ENCODE measurements at regions not wholly inside any gene's neighbourhood (a gene's known extent, or its start where the extent isn't known, plus 50 kb on each side); places are given as distances from the start of the nearest gene placed in this dataset.

DNA sequence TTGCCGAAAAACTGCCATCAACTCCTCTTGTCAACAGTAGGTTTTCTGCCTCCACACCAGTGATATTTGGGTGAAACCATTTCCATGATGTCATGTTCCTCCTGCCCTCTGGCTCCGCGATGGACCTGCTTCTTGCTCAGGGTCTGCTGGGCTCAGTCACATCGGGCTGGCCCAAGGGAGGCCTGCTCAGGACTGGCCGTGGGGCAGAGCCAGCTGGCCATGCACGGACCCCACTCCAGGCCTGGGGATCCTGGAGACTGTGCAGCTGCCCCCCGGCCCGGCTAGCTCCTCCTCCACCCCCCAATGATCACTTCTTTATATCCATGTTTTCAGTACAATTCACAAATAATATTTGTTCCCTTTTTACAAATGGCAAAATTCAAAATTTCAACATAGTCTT lies 270.3 kb upstream of the CCDC54 start:
- FAIRE-seq (no peak), DNase-seq (ENCODE audit: extremely low spot score, insufficient read length, low read depth) (no peak)

DNA sequence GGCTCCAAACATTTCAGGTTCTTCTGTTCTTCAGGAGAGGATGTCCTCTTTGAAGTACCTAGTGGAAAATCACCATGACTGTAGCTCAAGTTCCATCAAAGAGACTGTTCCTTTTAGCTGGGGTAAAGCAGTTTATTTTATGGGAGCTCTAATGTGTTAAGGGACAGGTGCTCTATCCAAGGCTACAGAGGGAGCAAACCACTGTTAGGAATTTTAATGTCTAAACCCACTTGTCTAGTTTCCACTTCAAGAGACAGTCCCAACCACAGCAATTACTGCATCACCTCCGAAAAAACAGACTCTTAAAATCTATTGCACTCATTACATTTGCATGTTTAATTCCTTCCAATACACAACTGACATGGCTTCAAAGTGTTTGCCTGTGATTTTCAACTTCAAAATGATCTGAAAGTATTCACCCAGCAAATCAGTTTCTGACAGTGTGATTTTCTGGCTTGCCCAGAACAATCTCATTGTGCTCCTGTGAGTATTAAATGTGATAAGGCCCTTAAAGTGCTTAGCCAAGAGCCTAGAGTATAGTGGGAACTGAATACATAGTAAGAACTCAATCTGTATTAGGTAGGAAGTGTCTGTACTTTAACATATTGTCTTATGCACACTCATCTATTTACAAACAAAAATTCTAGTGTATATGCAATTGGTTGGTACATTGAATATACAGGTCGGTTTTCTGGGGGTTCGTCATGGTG lies 266.5 kb upstream of the CCDC54 start:
- FAIRE-seq = no peak
- DNase-seq (ENCODE audit: extremely low spot score, insufficient read length, low read depth) = no peak

DNA sequence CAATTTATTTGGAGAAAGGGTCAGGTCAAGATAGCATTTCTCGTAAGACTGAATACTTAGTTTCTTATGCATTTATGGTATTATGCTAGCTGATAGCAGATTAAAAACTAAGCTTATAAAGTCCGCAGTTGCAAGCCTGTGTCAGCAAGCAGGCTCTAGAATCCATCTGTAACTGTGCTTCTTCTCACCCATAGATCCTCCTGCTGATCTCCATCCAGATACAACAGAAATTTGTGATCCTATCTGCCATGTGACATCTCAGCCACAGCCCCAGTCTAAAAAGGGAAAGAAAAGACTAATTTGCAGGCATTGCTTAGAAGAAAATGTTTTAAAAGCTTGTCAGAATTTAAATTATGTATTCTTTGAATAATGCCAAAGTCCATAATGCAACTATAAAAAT lies 265.4 kb upstream of the CCDC54 start:
- FAIRE-seq (no peak), DNase-seq (ENCODE audit: extremely low spot score, insufficient read length, low read depth) (no peak)

DNA sequence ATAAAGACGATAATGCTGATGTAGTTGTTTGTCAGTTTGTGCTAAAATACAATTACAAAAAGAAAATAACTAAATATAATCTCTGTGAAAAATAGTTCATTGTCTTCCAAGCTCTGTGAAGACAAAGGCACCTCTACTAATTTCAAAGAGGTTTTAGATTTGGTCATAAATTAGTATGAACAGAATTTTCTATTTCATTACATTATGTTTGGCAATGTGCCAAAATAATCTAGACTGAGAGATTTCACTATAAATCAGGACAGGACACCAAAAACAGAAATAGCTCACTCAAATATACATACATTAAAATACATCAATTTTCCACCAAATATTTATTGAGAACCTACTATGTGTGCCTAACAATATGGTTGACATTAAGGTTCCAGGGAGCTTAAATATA lies 264.9 kb upstream of the CCDC54 start:
- no peak for FAIRE-seq
- no peak for DNase-seq (ENCODE audit: extremely low spot score, insufficient read length, low read depth)

DNA sequence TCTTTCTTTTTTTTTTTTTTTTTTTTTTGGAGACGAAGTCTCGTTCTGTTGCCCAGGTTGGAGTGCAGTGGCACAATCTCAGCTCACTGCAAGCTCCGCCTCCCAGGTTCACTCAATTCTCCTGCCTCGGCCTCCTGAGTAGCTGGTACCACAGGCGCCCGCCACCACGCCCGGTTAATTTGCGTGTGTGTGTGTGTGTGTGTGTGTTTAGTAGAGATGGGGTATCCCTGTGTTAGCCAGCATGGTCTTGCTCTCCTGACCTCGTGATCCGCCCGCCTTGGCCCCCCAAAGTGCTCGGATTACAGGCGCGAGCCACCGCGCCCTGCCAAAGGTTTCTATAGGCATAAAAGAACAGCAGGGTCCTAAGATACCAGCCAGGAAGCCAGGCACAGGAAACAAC lies 261.0 kb upstream of the CCDC54 start:
- no peak for FAIRE-seq
- DNase-seq (ENCODE audit: extremely low spot score, insufficient read length, low read depth) = no peak

DNA sequence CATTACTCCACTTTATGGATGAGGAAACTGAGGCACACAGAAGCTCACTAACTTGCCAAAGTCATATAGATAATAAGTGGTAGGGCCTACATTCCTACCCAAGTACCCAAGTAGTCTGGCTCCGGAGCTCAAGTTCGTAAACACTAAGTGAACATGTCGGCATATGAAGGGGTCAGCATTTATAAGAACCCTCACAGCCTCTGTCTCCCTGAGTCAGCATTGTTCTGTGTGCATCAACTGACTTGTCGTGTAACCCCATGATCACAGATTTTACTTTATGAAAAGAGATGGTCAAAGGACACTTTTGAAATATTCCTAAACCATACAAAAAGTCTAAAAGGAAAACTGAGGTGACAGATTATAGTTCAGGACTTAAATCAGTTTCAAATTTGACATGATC lies 260.1 kb upstream of the CCDC54 start:
- no peak for FAIRE-seq
- no peak for DNase-seq (ENCODE audit: extremely low spot score, insufficient read length, low read depth)

DNA sequence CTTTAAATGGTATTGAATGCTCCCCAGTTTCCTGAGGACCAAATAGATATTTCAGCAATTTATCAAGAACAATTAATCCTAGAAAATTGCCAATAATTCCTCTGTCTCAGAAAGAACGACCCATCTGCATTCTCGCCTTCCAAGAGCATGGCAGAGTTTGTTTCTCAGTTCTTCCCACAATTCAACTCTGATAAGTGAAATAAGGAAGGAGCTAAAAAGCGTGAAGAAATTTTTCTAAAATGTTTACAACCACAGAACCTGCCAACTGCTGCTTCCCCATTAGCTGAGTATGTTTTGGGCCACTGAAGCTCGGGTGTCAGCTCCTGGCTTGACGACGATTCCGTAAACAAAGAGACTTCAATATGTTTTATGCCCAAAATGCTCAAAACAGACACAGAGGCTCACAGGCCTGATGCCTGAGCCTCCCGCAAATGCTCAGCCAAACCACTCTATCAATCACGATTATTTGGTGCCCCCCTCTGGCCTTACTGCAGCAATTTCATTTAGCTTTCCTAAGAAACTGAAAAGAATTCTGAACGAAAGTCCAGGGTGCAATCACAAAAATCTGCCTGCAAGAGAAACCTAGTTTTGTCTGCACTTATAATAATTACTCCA lies 259.2 kb upstream of the CCDC54 start:
- FAIRE-seq = peak; percentile 41
- no peak for DNase-seq (ENCODE audit: extremely low spot score, insufficient read length, low read depth)

DNA sequence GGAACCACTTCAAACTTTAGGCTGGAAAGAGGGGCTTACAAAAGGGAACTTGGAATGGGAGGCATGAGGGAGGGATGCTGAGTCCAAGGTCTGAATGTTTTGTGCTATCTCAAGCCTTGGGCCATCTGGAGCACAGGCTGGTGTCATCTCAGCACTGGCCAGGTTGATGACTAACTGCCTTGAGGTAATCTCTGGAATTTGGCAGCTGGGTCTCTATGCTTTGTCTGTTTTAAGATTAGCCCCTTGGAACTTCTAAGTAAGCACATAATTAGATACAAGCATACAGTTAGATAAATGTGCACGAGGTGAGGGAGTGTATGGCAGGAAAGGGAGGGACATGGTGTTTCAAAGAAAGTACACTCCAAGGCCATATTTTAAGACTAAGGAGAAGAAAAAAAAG lies 252.4 kb upstream of the CCDC54 start:
- FAIRE-seq (no peak), DNase-seq (ENCODE audit: extremely low spot score, insufficient read length, low read depth) (no peak)

DNA sequence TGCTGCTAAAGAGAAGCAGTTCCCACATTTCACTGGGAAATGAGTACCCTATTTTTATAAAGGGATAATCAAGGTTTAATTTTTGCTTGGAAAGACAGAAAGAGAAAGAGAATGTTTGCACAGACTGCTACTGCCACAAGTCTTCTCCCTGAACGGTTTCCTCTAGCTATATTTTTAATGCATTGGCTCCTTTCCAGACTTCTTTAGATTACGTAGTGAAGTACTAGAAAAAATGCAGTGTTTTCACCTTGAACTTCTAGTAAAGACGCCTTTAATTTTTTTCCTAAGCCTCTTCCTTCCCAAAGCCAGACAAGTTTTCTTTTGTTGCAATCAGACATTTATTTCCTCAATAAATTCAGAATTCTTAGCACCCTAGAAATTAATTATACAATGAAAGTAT lies 248.3 kb upstream of the CCDC54 start:
- no peak for FAIRE-seq
- DNase-seq (ENCODE audit: extremely low spot score, insufficient read length, low read depth) = no peak

DNA sequence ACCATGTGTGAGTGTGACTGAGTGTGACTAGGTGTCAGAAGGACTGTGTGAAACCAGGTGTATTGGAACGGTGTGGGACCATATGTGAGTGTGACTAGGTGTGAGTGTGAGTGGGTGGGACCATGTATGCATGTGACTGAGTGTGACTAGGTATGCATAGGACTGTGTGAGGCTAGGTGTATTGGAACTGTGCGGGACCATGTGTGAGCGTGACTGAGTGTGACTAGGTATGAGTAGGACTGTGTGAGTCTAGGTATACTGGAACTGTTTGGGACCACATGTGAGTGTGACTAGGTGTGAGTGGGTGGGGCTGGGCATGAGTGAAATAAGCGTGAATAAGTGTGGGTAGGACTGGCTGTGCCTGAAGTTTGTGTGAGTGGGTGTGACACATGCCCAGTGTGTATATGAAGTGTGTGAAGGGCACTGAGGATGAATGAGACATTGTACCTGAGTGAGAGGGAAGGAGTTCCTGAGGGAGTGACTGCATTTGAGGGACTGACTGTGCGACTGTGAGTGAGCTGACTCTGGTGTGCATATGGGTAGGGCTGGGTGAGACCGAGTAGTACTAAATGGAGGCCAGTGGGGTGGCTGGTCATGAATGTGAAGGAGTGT lies 247.0 kb upstream of the CCDC54 start:
- FAIRE-seq = no peak
- no peak for DNase-seq (ENCODE audit: extremely low spot score, insufficient read length, low read depth)

DNA sequence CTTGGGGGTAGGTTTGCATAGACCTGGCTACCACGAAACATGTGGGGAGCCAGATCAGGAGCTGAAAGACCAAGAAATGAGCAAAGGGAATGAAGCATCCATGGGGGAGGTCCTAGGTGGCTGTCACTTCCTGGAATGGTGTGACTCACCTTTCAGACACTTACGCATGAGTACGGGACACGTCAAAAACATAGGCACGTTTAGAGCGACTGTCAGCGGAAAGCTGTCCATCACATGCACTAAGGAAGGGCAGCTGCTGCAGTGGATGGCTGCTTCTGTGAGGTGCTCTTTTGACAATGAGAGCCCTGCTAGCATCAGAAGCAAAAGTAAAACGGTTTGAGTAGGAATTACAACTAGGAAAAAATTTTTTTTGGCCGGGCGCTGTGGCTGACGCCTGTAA lies 244.6 kb upstream of the CCDC54 start:
- DNase-seq (ENCODE audit: extremely low spot score, insufficient read length, low read depth) (no peak), FAIRE-seq (no peak)

DNA sequence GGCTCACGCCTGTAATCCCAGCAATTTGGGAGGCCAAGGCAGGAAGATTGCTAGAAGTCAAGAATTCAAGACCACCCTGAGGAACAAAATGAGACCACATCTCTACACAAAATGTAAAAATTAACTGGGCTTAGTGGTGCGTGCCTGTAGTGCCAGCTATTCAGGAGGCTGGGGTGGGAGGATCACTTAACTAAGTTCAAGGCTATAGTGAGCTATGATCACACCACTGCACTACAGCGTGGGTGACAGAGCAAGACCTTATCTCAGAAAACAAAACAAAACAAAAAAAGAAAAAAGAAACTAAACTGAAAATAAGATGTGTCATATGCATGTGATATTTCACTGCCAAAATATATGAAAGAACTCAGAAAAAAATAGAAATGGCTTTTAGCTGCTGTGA lies 243.3 kb upstream of the CCDC54 start:
- FAIRE-seq (no peak), DNase-seq (ENCODE audit: extremely low spot score, insufficient read length, low read depth) (no peak)

DNA sequence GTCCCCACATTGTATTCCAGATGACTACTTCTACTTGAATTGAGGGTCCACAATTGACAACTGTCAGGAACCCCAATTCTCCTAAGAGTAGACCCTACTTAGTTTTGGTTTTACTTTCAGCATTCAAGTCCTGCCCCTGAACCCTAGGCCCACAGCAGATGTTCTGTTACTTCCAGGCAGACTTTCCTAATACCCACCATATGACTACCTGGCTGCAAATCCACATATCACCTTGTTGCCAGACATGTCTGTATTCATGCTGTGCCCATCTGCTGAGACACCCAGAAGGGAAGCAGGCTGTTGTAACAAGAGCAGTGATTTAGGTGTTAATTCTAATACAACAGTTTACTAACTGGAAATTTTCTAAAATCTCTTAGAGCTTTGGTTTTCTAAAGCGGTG lies 235.1 kb upstream of the CCDC54 start:
- no peak for FAIRE-seq
- no peak for DNase-seq (ENCODE audit: extremely low spot score, insufficient read length, low read depth)

DNA sequence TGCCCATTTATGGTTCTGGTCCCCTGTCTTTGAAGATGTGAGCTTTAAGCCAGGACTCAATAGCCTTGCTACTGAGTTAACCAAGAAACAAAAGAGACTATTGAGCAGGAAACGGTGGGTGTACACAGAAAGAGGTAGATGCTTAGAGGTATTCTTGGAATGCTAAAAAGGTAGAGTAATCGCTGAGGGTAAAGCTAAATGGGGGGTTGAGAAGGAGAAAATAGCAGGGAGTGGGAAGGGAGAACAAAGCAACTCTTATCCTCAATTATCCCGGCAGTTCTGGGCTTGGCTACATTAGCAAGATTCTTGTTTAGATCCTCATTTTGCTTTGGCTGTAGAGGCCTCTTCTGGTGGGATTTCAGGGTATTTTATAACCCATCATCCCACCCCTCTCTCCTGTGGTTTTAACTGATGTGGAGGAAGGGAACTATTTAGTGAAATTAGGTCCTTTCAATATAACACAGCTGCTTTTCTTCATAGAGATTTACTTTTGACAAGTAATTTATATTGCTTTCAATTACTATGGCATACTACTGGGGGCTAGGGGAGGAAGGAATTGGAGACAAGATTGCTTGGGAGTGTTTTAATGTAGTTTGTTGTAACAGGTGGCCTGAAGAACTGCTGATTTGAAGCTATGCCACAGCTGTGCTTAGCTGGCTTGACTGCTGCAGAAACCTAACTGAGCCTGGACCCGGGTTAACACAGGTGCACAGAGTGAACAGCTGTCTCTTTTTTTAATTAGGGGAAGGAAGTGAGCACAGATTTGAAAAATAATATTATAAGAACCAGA lies 234.3 kb upstream of the CCDC54 start:
- DNase-seq (ENCODE audit: extremely low spot score, insufficient read length, low read depth) = no peak
- no peak for FAIRE-seq

DNA sequence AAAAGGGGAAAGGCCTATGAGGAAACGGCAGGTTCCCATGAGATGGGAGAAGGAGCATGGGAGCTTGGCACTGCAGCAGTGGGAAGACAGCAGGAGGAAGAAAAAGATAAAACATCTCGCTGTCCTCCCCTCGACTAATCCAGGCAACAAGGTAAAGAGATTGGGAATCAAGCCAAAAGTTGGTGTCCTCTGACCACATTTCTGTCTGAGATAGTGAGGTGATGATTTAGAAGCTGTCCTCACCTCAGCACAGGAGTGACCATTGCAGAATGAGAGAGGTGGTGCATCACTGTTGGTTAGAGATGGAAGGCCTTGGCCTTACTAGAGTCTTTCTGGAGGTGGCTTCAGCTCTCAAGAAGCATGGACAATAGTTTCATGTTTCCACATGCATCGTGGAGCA lies 226.6 kb upstream of the CCDC54 start:
- DNase-seq (ENCODE audit: extremely low spot score, insufficient read length, low read depth) (no peak), FAIRE-seq (no peak)

DNA sequence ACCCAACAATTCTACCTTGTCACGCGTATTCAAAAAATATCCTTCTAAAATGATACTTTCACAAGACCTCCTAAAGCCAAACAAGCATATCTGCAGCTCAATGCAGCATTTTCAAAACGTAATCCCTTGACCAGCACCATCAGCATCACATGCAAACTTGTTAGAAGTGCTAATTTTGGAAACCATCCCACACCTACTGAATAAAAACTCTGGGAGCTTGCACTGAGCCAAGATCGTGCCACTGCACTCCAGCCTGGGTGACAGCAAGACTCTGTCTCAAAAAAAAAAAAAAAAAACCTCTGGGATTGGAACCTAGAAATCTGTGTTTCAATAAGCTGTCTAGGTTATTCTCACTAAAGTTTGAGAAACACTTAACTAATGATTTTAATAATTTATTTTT lies 223.3 kb upstream of the CCDC54 start:
- DNase-seq (ENCODE audit: extremely low spot score, insufficient read length, low read depth) (no peak), FAIRE-seq (no peak)

DNA sequence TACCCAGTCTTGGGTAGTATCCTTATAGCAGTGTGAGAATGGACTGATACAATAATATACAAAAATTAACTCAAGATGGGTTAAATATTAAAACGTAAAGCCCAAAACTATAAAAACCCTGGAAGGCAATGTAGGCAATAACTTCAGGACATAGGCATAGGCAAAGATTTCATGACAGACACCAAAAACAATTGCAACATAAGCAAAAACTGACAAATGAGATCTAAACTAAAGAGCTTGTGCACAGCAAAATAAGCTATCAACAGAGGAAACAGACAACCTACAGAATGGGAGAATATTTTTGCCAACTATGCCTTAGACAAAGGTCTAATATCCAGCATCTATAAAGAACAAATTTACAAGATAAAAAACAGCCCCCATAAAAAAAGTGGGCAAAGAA lies 204.8 kb upstream of the CCDC54 start:
- DNase-seq (ENCODE audit: extremely low spot score, insufficient read length, low read depth) (no peak), FAIRE-seq (no peak)

DNA sequence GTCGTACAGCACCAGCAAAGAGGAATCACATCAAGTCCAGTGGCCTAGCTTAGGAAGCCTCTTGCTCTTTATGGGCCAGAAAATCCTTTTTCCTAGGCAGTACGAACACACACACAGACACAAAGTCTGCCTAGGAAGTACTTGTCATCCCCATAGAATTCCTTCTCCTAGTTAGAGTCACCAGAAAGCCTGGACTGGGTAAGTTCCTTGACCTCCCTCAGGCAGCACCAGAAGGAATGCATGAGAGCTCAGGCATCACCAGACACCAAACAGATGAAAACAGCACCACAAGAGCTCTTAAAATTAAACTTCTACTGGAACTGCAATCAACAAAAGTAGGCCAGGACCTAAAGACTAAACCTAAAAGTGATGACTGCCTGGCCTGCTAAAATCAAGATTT lies 192.9 kb upstream of the CCDC54 start:
- DNase-seq (ENCODE audit: extremely low spot score, insufficient read length, low read depth) (no peak), FAIRE-seq (no peak)

DNA sequence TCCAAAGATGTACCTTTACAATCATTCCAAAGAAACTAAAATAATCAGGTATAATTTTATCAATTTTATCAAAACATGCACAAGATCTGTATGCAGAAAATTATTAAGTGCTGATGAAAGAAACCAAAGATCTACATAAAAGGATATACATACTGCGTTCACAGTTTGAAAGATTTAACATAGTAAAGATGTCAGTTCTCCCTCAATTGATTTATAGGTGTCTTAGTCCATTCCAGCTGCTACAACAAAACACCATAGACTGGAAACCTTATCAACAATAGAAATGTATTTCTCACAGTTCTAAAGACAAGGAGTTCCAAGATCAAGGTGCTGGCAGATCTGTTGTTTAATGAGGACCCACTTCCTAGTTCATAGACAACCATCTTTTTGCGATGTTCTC lies 189.0 kb upstream of the CCDC54 start:
- FAIRE-seq (no peak), DNase-seq (ENCODE audit: extremely low spot score, insufficient read length, low read depth) (no peak)

DNA sequence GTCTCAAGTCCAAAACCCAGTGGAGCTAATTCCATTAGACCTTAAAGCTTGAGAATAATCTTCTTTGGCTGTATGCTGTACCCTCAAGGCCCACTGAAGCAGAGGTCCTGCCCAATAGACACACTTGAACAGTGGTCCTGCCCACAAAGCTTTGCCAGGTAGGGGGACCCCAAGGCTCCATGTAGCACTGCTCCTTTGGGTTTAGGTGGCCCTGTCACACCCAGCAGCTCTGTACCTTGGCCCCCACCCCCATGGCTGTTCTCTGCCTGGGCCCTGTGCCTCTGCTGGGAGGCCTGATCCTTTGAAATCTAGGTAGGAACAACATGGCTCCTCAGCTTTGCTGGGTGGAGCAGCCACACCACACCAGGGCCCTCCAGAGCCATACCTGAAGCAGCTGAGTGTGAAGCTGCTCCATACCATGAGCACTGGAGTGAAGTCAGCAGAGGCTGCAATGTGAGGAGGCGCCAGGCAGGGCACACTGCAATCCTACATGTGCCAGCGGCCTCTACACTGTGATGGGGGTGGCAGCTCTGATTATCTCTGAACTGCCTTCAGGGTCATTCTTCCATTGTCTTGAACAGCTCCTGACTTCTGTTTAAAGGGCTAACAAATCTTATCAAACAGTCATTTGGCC lies 188.0 kb upstream of the CCDC54 start:
- FAIRE-seq (no peak), DNase-seq (ENCODE audit: extremely low spot score, insufficient read length, low read depth) (no peak)

DNA sequence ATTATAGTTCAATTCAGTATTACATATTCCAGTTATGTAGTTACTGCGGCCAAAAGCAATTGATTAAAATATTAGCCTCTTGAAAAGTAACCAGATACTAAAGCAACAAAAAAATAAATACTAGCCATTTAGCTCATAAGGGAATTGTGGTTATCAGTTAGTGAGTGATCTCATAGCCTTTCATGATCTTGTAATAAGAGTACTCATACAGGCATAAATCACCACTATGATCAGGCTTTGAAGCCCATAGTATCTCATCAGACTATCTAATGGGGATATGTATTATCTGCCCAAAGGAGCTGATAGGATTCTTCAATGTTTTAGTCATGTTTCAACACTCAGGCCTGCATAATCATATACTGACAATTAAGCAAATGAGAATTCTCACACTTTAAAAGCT lies 184.1 kb upstream of the CCDC54 start:
- DNase-seq (ENCODE audit: extremely low spot score, insufficient read length, low read depth) = no peak

More for the DNA sequence above, 184.1 kb upstream of the CCDC54 start:
- FAIRE-seq = no peak
